Heart right ventricle (tissue), 16 donors: ENCODE measurements at regions not wholly inside any gene's neighbourhood (a gene's known extent, or its start where the extent isn't known, plus 50 kb on each side); places are given as distances from the start of the nearest gene placed in this dataset.

Experiments used
- ATAC-seq, 8 donors: fragments of 200-7000 bp; cut with Tn5 transposase; one replicate each; pipeline ENCODE4 v1.9.1; 2020; ENCODE audit warnings: mild to moderate bottlenecking in 8 of 8, moderate library complexity in 8 of 8, moderate number of reproducible peaks in 1 of 8
- DNase-seq, 2 donors: peaks; one replicate each; pipeline ENCODE4 v3.0.0-alpha.2; 2020
- H3K27ac ChIP-seq, 10 donors: fragments of 200-600 bp; sonication (generic) in 2 of 10; one replicate each; pipeline versions ENCODE4 v1.5.0 to v1.8.0; 2020 to 2022; ENCODE audit warnings: mild to moderate bottlenecking in 3 of 10
- H3K27me3 ChIP-seq, 7 donors: fragments of 200-600 bp; one replicate each; pipeline ENCODE4 v1.8.0; 2021 to 2022; ENCODE audit warnings: mild to moderate bottlenecking in 2 of 7
- H3K36me3 ChIP-seq, 9 donors: fragments of 200-600 bp; sonication (generic) in 1 of 9; one replicate each; pipeline versions ENCODE4 v1.5.0 to v1.8.0; 2020 to 2022; ENCODE audit warnings: mild to moderate bottlenecking in 2 of 9
- H3K4me1 ChIP-seq, 9 donors: fragments of 200-600 bp; sonication (generic) in 1 of 9; one replicate each; pipeline versions ENCODE4 v1.5.0 to v1.8.0; 2020 to 2022; ENCODE audit warnings: mild to moderate bottlenecking in 4 of 9
- H3K4me3 ChIP-seq, 10 donors: fragments of 200-600 bp; sonication (generic) in 2 of 10; one replicate each; pipeline versions ENCODE4 v1.5.0 to v1.8.0; 2020 to 2022; ENCODE audit warnings: mild to moderate bottlenecking in 7 of 10, moderate library complexity in 2 of 10
- H3K9me3 ChIP-seq, 11 donors: fragments of 200-600 bp in 10 of 11; sonication (generic) in 2 of 11; one replicate each; pipeline versions ENCODE4 v1.5.0 to v1.8.0; 2013 to 2022; ENCODE audit warnings: mild to moderate bottlenecking in 2 of 11, control low read depth in 1 of 11, moderate library complexity in 1 of 11
- CTCF ChIP-seq, 9 donors: fragments of 200-600 bp; sonication (generic) in 2 of 9; IDR thresholded peaks; one replicate each; pipeline versions ENCODE4 v1.5.0 to v1.8.0; 2021 to 2022; ENCODE audit warnings: antibody characterized with exemption in 9 of 9, mild to moderate bottlenecking in 5 of 9, moderate library complexity in 1 of 9
- WGBS, 2 donors: extraction: QIAGEN DNeasy Blood & Tissue Kit; methylation state at CpG; one replicate each; pipeline ENCODE4 v1.1.7; 2013; ENCODE audit warnings: inconsistent platforms in 1 of 2; 5-methylcytosine and 5-hydroxymethylcytosine counted together
- intact Hi-C, 10 donors: fragments of 100-400 bp; cut with DNase I; formaldehyde crosslinking; loops; one replicate each; pipeline versions ENCODE4 v1.11.1 to v1.14.2; 2022
- donor health status: Arrhythmogenic right ventricular cardiomyopathy.
- donor health status: ischemic (EF 13 %, LVEDD 7.1; RV severe dilation, severe dysfunction).
- donor health status: healthy with polysubstance abuse.
- donor health status: DM: no; HTN: yes; CAD: no.
- donor health status: DM: no; HTN: no; CAD: no.
- donor health status: ischemic (EF 25% LVEDD 6.9; RV normal size, moderate dysfunction).
- donor health status: ischemic (EF 25% LVEDD 5.7; RV mildly dilated, moderate dysfunction).
- donor health status: healthy.
- donor health status: DM: yes; HTN: yes; CAD: no.
- donor health status: Ischemic cardiomyopathy.
- donor health status: ischemic (EF 35%, LVEDD 5.7; RV mildly dilated, moderate dysfunction).
- donor health status: nonischemic (EF 11% LVEDD 7.7; RV severe dilation, severe dysfunction).
- donor health status: DM: yes; HTN: yes; CAD: no.
- donor health status: PGD.
- donor health status: ischemic (EF 29% LVEDD 5.4; RV normal size, mild dysfunction).
- donor health status: nonischemic (EF 23%, LVEDD 6.1; RV moderate dilation, normal function).

GRCh38 chr2:64869126-64869525 is 120.1 kb upstream of the SLC1A4 start:
- H3K9me3 ChIP-seq, result no peaks in the 10 kb centered on the region
- ATAC-seq (no peak), DNase-seq (no peak)
- H3K27ac ChIP-seq, result no peak overlapping the region
- H3K4me1 ChIP-seq, result peaks cover 0 to 29% (median 7%) of the 10 kb centered on the region in 9 donors
- no peaks in the 10 kb centered on the region for H3K36me3 ChIP-seq
- no peak overlapping the region for H3K4me3 ChIP-seq
- 86 to 88% methylated on average over 10 of the region's 10 CpGs for WGBS, 2 donors
- H3K27me3 ChIP-seq, result no peaks in the 10 kb centered on the region
- no peak for TF ChIP-seq CTCF (IDR thresholded peaks at IDR 0.05)
- intact Hi-C loops, result loop anchor here in 7 of 10 donors (5.0 to 10.0 kb wide), 7 partner anchors 94 to 534 kb away; partner anchors contain the start of gene AFTPH (in 3 of the 7)

- Histone ChIP-seq H3K27ac (no peak overlapping the region), H3K27me3 (no peaks in the 10 kb centered on the region), H3K9me3 (no peaks in the 10 kb centered on the region), H3K36me3 (no peaks in the 10 kb centered on the region), H3K4me1 (peaks cover 0 to 22% (median 15%) of the 10 kb centered on the region in 9 donors), H3K4me3 (peak overlapping the region in 7 of 10 donors; percentile 19 to 36 (median 29))
- DNase-seq (peak; percentile 75 to 84), ATAC-seq (peak; percentile 75 to 90 (median 82))
- WGBS, 2 donors, result 0 to 1% methylated on average over 14 of the region's 14 CpGs
- intact Hi-C loops, result loop anchor here in 8 of 10 donors (2.0 to 10.0 kb wide), 7 partner anchors 266 to 541 kb away; partner anchors contain the start of gene AFTPH (in 3 of the 8)
- peak; percentile 96 to 98 (median 97) for TF ChIP-seq CTCF (IDR thresholded peaks at IDR 0.05)
These were observed 115.7 kb upstream of the SLC1A4 start for GRCh38 chr2:64873472-64873924.

- no peak overlapping the region for H3K4me3 ChIP-seq
- no peaks in the 10 kb centered on the region for H3K27me3 ChIP-seq
- ATAC-seq (no peak), DNase-seq (no peak)
- H3K27ac ChIP-seq, result no peak overlapping the region
- H3K9me3 ChIP-seq, result no peaks in the 10 kb centered on the region
- H3K4me1 ChIP-seq, result peaks cover 0 to 22% (median 15%) of the 10 kb centered on the region in 9 donors
- intact Hi-C loops, result loop anchor here in 8 of 10 donors (5.0 to 10.0 kb wide), 6 partner anchors 267 to 542 kb away; partner anchors contain the start of gene AFTPH (in 3 of the 8)
- H3K36me3 ChIP-seq, result no peaks in the 10 kb centered on the region
- no peak for TF ChIP-seq CTCF (IDR thresholded peaks at IDR 0.05)
- WGBS, 2 donors, result 86 to 89% methylated on average over 1 of the region's 1 CpG
These were observed 114.6 kb upstream of the SLC1A4 start for GRCh38 chr2:64874593-64874992.

- Histone ChIP-seq H3K36me3 (no peaks in the 10 kb centered on the region), H3K4me1 (peaks cover 0 to 22% (median 15%) of the 10 kb centered on the region in 9 donors), H3K4me3 (no peak overlapping the region), H3K9me3 (no peaks in the 10 kb centered on the region), H3K27me3 (no peaks in the 10 kb centered on the region), H3K27ac (peak overlapping the region in 2 of 10 donors; percentile 30 to 38)
- WGBS, 2 donors, result 54 to 65% methylated on average over 2 of the region's 2 CpGs
- no peak for TF ChIP-seq CTCF (IDR thresholded peaks at IDR 0.05)
- intact Hi-C loops, result loop anchor here in 2 of 10 donors (10.0 kb wide), 1 partner anchor 541 kb away; no protein-coding TSS in a partner anchor
- DNase-seq (no peak), ATAC-seq (no peak)
These were observed 113.8 kb upstream of the SLC1A4 start for GRCh38 chr2:64875368-64875767.
